Suprapubic skin (tissue), 4 donors: ENCODE measurements at regions not wholly inside any gene's neighbourhood (a gene's known extent, or its start where the extent isn't known, plus 50 kb on each side); places are given as distances from the start of the nearest gene placed in this dataset.

Experiments used
- CTCF ChIP-seq, 2 donors: fragments of 200-600 bp in 1 of 2; fragments of 450-650 bp in 1 of 2; sonication (generic) in 1 of 2; IDR thresholded peaks; one replicate each; pipeline ENCODE4 v1.5.1; 2016 to 2019; ENCODE audit warnings: antibody characterized with exemption in 2 of 2, mild to moderate bottlenecking in 1 of 2, moderate library complexity in 1 of 2
- EP300 ChIP-seq: sonication (generic); formaldehyde crosslinking; IDR thresholded peaks from one replicate; pipeline ENCODE4 v1.6.1; 2017; ENCODE audit warnings: antibody characterized with exemption
- POLR2A ChIP-seq, 2 donors: fragments of 450-650 bp; IDR thresholded peaks; one replicate each; pipeline ENCODE4 v1.6.1; 2017; ENCODE audit warnings: antibody characterized with exemption in 2 of 2, mild to moderate bottlenecking in 2 of 2, moderate library complexity in 2 of 2
- POLR2AphosphoS5 ChIP-seq, 3 donors: sonication (generic); formaldehyde crosslinking; IDR thresholded peaks; one replicate each; pipeline ENCODE4 v1.6.1; 2017; ENCODE audit warnings: antibody characterized with exemption in 3 of 3

GRCh38 chr2:151177756-151178155 lies 83.9 kb downstream of the RBM43 start:
- no peak for TF ChIP-seq POLR2A (IDR thresholded peaks at IDR 0.05)
- TF ChIP-seq POLR2AphosphoS5 (IDR thresholded peaks at IDR 0.05): no peak
- no peak for TF ChIP-seq CTCF (IDR thresholded peaks at IDR 0.05)
- TF ChIP-seq EP300: no peak
